CD14-positive monocyte (primary cell): ENCODE measurements at regions not wholly inside any gene's neighbourhood (a gene's known extent, or its start where the extent isn't known, plus 50 kb on each side); places are given as distances from the start of the nearest gene placed in this dataset.

ENCODE experiments used
- DNase-seq, 3 donors: peaks; one replicate each; pipeline ENCODE4 v3.0.0-alpha.2; 2011 to 2022
- H2AFZ ChIP-seq: 2 replicates; pipeline ENCODE4 v1.6.0; 2012; ENCODE audit warnings: mild to moderate bottlenecking, low read depth, low read length, inconsistent platforms; ENCODE audit not compliant: insufficient read depth, poor library complexity, severe bottlenecking
- H3K27ac ChIP-seq, 2 donors: 1 replicate in 1 of 2; 2 replicates in 1 of 2; pipeline ENCODE4 v1.5.1; 2012 to 2013; ENCODE audit warnings: low read length in 2 of 2, control low read depth in 1 of 2, inconsistent platforms in 1 of 2, low read depth in 1 of 2, mild to moderate bottlenecking in 1 of 2
- H3K27me3 ChIP-seq, 2 donors: one replicate each; pipeline versions ENCODE4 v1.6.0 to v1.6.1; 2011 to 2013; ENCODE audit warnings: low read length in 2 of 2; ENCODE audit not compliant: control insufficient read depth in 2 of 2, insufficient read depth in 2 of 2
- H3K36me3 ChIP-seq, 2 donors: replicated peaks in 1 of 2; 1 replicate in 1 of 2; 2 replicates in 1 of 2; pipeline versions ENCODE4 v1.5.1 to v1.6.1; 2012 to 2013; ENCODE audit warnings: low read length in 2 of 2, control low read depth in 1 of 2, inconsistent platforms in 1 of 2, mild to moderate bottlenecking in 1 of 2; ENCODE audit not compliant: insufficient read depth in 2 of 2, control insufficient read depth in 1 of 2
- H3K4me1 ChIP-seq, 2 donors: 1 replicate in 1 of 2; 2 replicates in 1 of 2; pipeline versions ENCODE4 v1.5.1 to v1.6.1; 2012 to 2013; ENCODE audit warnings: low read length in 2 of 2, control low read depth in 1 of 2, inconsistent platforms in 1 of 2, mild to moderate bottlenecking in 1 of 2, moderate library complexity in 1 of 2; ENCODE audit not compliant: insufficient read depth in 2 of 2, control insufficient read depth in 1 of 2
- H3K4me2 ChIP-seq: replicated peaks from 2 replicates; pipeline ENCODE3; 2012; ENCODE audit warnings: low read length, moderate library complexity, mild to moderate bottlenecking; ENCODE audit not compliant: poor library complexity, severe bottlenecking; ENCODE audit errors: extremely low read depth
- H3K4me3 ChIP-seq, 3 experiments: fragments of 200-600 bp in 1 of 3; sonication (generic) in 1 of 3; replicated peaks in 1 of 3; 1 replicate in 2 of 3; 2 replicates in 1 of 3; pipeline ENCODE4 v1.5.1; 2011 to 2013; ENCODE audit warnings: low read length in 3 of 3, mild to moderate bottlenecking in 3 of 3, control low read depth in 2 of 3, low read depth in 2 of 3, inconsistent platforms in 1 of 3, moderate library complexity in 1 of 3
- H3K79me2 ChIP-seq: 2 replicates; pipeline ENCODE4 v1.6.0; 2012; ENCODE audit warnings: mild to moderate bottlenecking, control low read depth, inconsistent platforms, low read length, moderate library complexity; ENCODE audit not compliant: insufficient read depth
- H3K9ac ChIP-seq: 2 replicates; pipeline ENCODE4 v1.6.0; 2017; ENCODE audit warnings: low read length, mild to moderate bottlenecking; ENCODE audit not compliant: insufficient read depth, poor library complexity, severe bottlenecking
- H3K9me3 ChIP-seq, 2 donors: replicated peaks in 1 of 2; 1 replicate in 1 of 2; 2 replicates in 1 of 2; pipeline versions ENCODE4 v1.5.1 to v1.6.1; 2012 to 2013; ENCODE audit warnings: low read length in 2 of 2, control low read depth in 1 of 2; ENCODE audit not compliant: control insufficient read depth in 1 of 2, insufficient read depth in 1 of 2
- H4K20me1 ChIP-seq: 2 replicates; pipeline ENCODE4 v1.6.0; 2012; ENCODE audit warnings: mild to moderate bottlenecking, low read length, control low read depth, moderate library complexity; ENCODE audit not compliant: insufficient read depth
- H3K27ac Mint-ChIP-seq, 7 donors: one replicate each; pipeline ENCODE4 v1.8.0; 2020; ENCODE audit warnings: mild to moderate bottlenecking in 7 of 7, mixed read lengths in 7 of 7, moderate library complexity in 6 of 7, inconsistent platforms in 2 of 7
- H3K27me3 Mint-ChIP-seq, 3 donors: one replicate each; pipeline ENCODE4 v1.8.0; 2021 to 2022; ENCODE audit warnings: low read depth in 3 of 3, mild to moderate bottlenecking in 3 of 3, mixed read lengths in 3 of 3, moderate library complexity in 3 of 3, inconsistent platforms in 1 of 3
- H3K36me3 Mint-ChIP-seq, 2 donors: one replicate each; pipeline ENCODE4 v1.8.0; 2020; ENCODE audit warnings: mixed read lengths in 2 of 2, inconsistent platforms in 1 of 2, mild to moderate bottlenecking in 1 of 2
- H3K4me1 Mint-ChIP-seq: one replicate; pipeline ENCODE4 v1.8.0; 2020; ENCODE audit warnings: mild to moderate bottlenecking, mixed read lengths
- H3K4me3 Mint-ChIP-seq, 2 donors: one replicate each; pipeline ENCODE4 v1.8.0; 2020; ENCODE audit warnings: mild to moderate bottlenecking in 2 of 2, mixed read lengths in 2 of 2, moderate library complexity in 1 of 2
- H3K9me3 Mint-ChIP-seq, 7 donors: one replicate each; pipeline ENCODE4 v1.8.0; 2020 to 2022; ENCODE audit warnings: mixed read lengths in 7 of 7, mild to moderate bottlenecking in 6 of 7, moderate library complexity in 6 of 7, inconsistent platforms in 2 of 7
- WGBS: methylation state at CpG from one replicate; pipeline ENCODE4 v1.1.5; 2013; ENCODE audit warnings: missing lambda C conversion rate; ENCODE audit not compliant: insufficient coverage; 5-methylcytosine and 5-hydroxymethylcytosine counted together
- intact Hi-C, 2 donors: fragments of 100-400 bp; cut with micrococcal nuclease; formaldehyde crosslinking; loops; one replicate each; pipeline versions ENCODE4 v1.15.0 to v1.15.1; 2023
- TF ChIP-seq, protein P1 (sequence below): fragments of 200-600 bp; IDR thresholded peaks from one replicate; pipeline ENCODE4 v1.8.0; 2022; ENCODE audit warnings: antibody characterized with exemption, mild to moderate bottlenecking

DNA sequence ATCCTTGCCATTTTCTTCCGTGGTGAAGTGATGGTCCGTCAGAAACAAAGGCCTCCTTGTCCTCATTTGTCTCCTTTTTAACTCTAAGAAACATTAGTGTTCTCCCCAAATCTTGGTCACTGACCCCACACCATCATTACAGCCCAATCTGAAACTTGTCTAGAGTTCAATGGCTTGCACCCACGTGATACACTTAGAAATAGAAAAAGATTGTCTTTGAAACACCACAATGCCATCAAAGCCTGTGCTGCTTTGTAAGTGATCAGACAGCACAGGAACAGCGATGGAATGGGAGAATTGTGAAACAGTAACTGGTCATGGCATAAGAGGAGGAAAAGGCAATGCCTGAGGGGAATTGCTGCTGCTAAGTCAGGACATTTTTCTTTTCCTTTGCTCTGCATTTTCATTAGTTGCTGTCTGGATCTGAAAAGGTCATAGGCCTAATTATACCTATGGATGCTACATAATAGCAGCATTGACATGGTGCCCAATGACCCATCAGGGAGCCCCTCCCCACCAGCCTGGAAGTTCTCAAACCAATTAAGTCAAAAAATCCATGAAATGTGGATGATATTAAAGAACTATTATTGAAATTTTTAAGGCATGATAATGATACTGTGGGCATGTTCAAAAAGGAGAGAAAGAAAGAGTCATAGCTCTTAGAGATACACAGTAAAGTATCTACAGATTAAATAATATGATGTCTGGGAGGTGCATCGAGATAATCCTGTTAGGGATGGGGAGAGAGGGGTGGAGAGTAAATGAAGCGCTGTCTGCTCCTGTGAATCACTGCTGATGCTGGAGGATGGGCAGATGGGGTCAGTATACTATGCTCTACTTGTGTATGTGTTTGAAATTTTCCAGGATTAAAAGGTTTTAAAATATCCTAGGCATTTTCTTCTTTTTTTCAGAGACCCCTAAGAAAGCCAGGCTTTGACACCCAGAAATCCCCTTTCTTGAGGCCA is 83.6 kb downstream of the ENC1 start:
- H3K27me3 ChIP-seq: no peaks in the 10 kb centered on the region
- H2AFZ ChIP-seq: no peak overlapping the region
- H3K9me3 Mint-ChIP-seq: no peaks in the 10 kb centered on the region
- whole genome bisulfite sequencing: 92% methylated on average over 5 of the region's 6 CpGs
- no peaks in the 10 kb centered on the region for H3K79me2 ChIP-seq
- H3K9me3 ChIP-seq: no peaks in the 10 kb centered on the region
- no peaks in the 10 kb centered on the region for H4K20me1 ChIP-seq
- no peaks in the 10 kb centered on the region for H3K36me3 ChIP-seq
- peaks cover 6% of the 10 kb centered on the region in 2 donors for H3K4me1 ChIP-seq
- no peak overlapping the region for H3K4me3 ChIP-seq
- no peak overlapping the region for H3K27ac ChIP-seq
- no peak overlapping the region for H3K9ac ChIP-seq
- no peak for DNase-seq
- no peak overlapping the region for H3K4me3 Mint-ChIP-seq
- H3K4me2 ChIP-seq: no peak overlapping the region
- H3K27me3 Mint-ChIP-seq: peaks cover 0 to 6% (median 1%) of the 10 kb centered on the region in 3 donors
- TF ChIP-seq, protein P1, sequence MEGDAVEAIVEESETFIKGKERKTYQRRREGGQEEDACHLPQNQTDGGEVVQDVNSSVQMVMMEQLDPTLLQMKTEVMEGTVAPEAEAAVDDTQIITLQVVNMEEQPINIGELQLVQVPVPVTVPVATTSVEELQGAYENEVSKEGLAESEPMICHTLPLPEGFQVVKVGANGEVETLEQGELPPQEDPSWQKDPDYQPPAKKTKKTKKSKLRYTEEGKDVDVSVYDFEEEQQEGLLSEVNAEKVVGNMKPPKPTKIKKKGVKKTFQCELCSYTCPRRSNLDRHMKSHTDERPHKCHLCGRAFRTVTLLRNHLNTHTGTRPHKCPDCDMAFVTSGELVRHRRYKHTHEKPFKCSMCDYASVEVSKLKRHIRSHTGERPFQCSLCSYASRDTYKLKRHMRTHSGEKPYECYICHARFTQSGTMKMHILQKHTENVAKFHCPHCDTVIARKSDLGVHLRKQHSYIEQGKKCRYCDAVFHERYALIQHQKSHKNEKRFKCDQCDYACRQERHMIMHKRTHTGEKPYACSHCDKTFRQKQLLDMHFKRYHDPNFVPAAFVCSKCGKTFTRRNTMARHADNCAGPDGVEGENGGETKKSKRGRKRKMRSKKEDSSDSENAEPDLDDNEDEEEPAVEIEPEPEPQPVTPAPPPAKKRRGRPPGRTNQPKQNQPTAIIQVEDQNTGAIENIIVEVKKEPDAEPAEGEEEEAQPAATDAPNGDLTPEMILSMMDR: no peak
- intact Hi-C loops: no loop called here
- no peaks in the 10 kb centered on the region for H3K36me3 Mint-ChIP-seq
- H3K27ac Mint-ChIP-seq: no peak overlapping the region
- H3K4me1 Mint-ChIP-seq: peaks cover 13% of the 10 kb centered on the region

DNA sequence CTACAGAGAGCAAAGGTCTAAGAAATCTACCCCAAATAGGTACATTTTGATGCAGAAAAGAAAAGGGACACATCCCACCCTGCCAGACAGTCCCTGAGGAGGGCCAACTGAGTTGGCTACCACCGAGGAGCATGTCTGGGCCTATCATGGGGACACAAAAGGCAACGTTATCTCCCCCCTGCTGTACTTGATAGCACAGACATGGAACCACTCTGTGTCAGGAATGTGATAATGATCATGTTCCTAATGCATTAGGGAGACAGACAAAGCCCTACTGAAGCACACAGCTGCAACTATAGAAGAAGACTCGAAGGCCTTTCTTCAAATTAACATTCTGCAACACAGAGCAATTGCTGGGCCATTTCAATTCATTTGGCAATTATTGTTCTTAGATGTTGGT is 84.5 kb downstream of the ENC1 start:
- Histone ChIP-seq H3K4me2 (no peak overlapping the region), H3K27me3 (no peaks in the 10 kb centered on the region), H3K27ac (no peak overlapping the region), H3K79me2 (no peaks in the 10 kb centered on the region), H3K9me3 (no peaks in the 10 kb centered on the region), H3K9ac (no peak overlapping the region), H2AFZ (no peak overlapping the region), H4K20me1 (no peaks in the 10 kb centered on the region), H3K4me3 (no peak overlapping the region), H3K4me1 (peaks cover 6% of the 10 kb centered on the region in 2 donors), H3K36me3 (no peaks in the 10 kb centered on the region)
- Mint-ChIP-seq H3K4me3 (no peak overlapping the region), H3K4me1 (peaks cover 13% of the 10 kb centered on the region), H3K27me3 (peaks cover 0 to 6% (median 3%) of the 10 kb centered on the region in 3 donors), H3K36me3 (no peaks in the 10 kb centered on the region), H3K27ac (no peak overlapping the region), H3K9me3 (no peaks in the 10 kb centered on the region)
- TF ChIP-seq, protein P1: no peak
- intact Hi-C loops: no loop called here
- no CpG with 5 or more reads among the region's 3 CpGs for WGBS
- no peak for DNase-seq
